ENCODE measurements at regions not wholly inside any gene's neighbourhood (a gene's known extent, or its start where the extent isn't known, plus 50 kb on each side); places are given as distances from the start of the nearest gene placed in this dataset.

GRCh38 chr2:194618432-194618831 is 1038.6 kb upstream of the SLC39A10 start:
- no peak overlapping the region for H3K27ac ChIP-seq (ENCODE audit: low read depth in 1 of 2, low read length in 2 of 2)
- DNase-seq (no peak), ATAC-seq (ENCODE audit: low FRiP score) (no peak)
- no peaks in the 10 kb centered on the region for H3K4me1 ChIP-seq (ENCODE audit: control insufficient read depth in 1 of 2, insufficient read depth in 2 of 2, low read length in 2 of 2)
- H3K27me3 ChIP-seq (ENCODE audit: control insufficient read depth in 1 of 2, insufficient read depth in 2 of 2, low read length in 1 of 2), result no peaks in the 10 kb centered on the region
- H3K36me3 ChIP-seq (ENCODE audit: control insufficient read depth in 1 of 2, insufficient read depth in 2 of 2, low read length in 1 of 2), result no peaks in the 10 kb centered on the region
- H3K9me3 ChIP-seq (ENCODE audit: control insufficient read depth, low read length), result no peaks in the 10 kb centered on the region
- intact Hi-C loops (cut with DNase I), result no loop called here
- H3K4me3 ChIP-seq (ENCODE audit: low read length in 2 of 2), result no peak overlapping the region

- WGBS, 2 donors, result 43 to 46% methylated on average over 1 of the region's 1 CpG
These were observed 1040.7 kb upstream of the SLC39A10 start for GRCh38 chr2:194616334-194616733.

GRCh38 chr2:194610297-194610696 is 1046.7 kb upstream of the SLC39A10 start:
- Histone ChIP-seq H3K9me3 (ENCODE audit: control insufficient read depth, low read length) (no peaks in the 10 kb centered on the region), H3K36me3 (ENCODE audit: control insufficient read depth in 1 of 2, insufficient read depth in 2 of 2, low read length in 1 of 2) (no peaks in the 10 kb centered on the region), H3K27ac (ENCODE audit: low read depth in 1 of 2, low read length in 2 of 2) (no peak overlapping the region), H3K4me3 (ENCODE audit: low read length in 2 of 2) (no peak overlapping the region), H3K27me3 (ENCODE audit: control insufficient read depth in 1 of 2, insufficient read depth in 2 of 2, low read length in 1 of 2) (no peaks in the 10 kb centered on the region), H3K4me1 (ENCODE audit: control insufficient read depth in 1 of 2, insufficient read depth in 2 of 2, low read length in 2 of 2) (no peaks in the 10 kb centered on the region)
- DNase-seq (no peak), ATAC-seq (ENCODE audit: low FRiP score) (no peak)
- intact Hi-C loops (cut with DNase I), result no loop called here

More at GRCh38 chr2:194616334-194616733, 1040.7 kb upstream of the SLC39A10 start:
- no peaks in the 10 kb centered on the region for H3K36me3 ChIP-seq (ENCODE audit: control insufficient read depth in 1 of 2, insufficient read depth in 2 of 2, low read length in 1 of 2)
- intact Hi-C loops (cut with DNase I), result no loop called here
- no peaks in the 10 kb centered on the region for H3K9me3 ChIP-seq (ENCODE audit: control insufficient read depth, low read length)
- no peak for ATAC-seq (ENCODE audit: low FRiP score)
- no peaks in the 10 kb centered on the region for H3K4me1 ChIP-seq (ENCODE audit: control insufficient read depth in 1 of 2, insufficient read depth in 2 of 2, low read length in 2 of 2)
- no peak for DNase-seq
- no peak overlapping the region for H3K27ac ChIP-seq (ENCODE audit: low read depth in 1 of 2, low read length in 2 of 2)
- no peaks in the 10 kb centered on the region for H3K27me3 ChIP-seq (ENCODE audit: control insufficient read depth in 1 of 2, insufficient read depth in 2 of 2, low read length in 1 of 2)
- H3K4me3 ChIP-seq (ENCODE audit: low read length in 2 of 2), result no peak overlapping the region

GRCh38 chr2:194603429-194603828 is 1053.6 kb upstream of the SLC39A10 start:
- DNase-seq (no peak), ATAC-seq (ENCODE audit: low FRiP score) (no peak)
- Histone ChIP-seq H3K4me3 (ENCODE audit: low read length in 2 of 2) (no peak overlapping the region), H3K4me1 (ENCODE audit: control insufficient read depth in 1 of 2, insufficient read depth in 2 of 2, low read length in 2 of 2) (no peaks in the 10 kb centered on the region), H3K36me3 (ENCODE audit: control insufficient read depth in 1 of 2, insufficient read depth in 2 of 2, low read length in 1 of 2) (no peaks in the 10 kb centered on the region), H3K27ac (ENCODE audit: low read depth in 1 of 2, low read length in 2 of 2) (no peak overlapping the region), H3K27me3 (ENCODE audit: control insufficient read depth in 1 of 2, insufficient read depth in 2 of 2, low read length in 1 of 2) (no peaks in the 10 kb centered on the region), H3K9me3 (ENCODE audit: control insufficient read depth, low read length) (no peaks in the 10 kb centered on the region)
- 86 to 87% methylated on average over 5 of the region's 5 CpGs for WGBS, 2 donors
- intact Hi-C loops (cut with DNase I), result no loop called here

GRCh38 chr2:194602750-194603149 is 1054.3 kb upstream of the SLC39A10 start:
- no peaks in the 10 kb centered on the region for H3K36me3 ChIP-seq (ENCODE audit: control insufficient read depth in 1 of 2, insufficient read depth in 2 of 2, low read length in 1 of 2)
- DNase-seq (no peak), ATAC-seq (ENCODE audit: low FRiP score) (no peak)
- no peak overlapping the region for H3K4me3 ChIP-seq (ENCODE audit: low read length in 2 of 2)
- intact Hi-C loops (cut with DNase I), result no loop called here
- WGBS, 2 donors, result 89% methylated on average over 5 of the region's 5 CpGs
- no peak overlapping the region for H3K27ac ChIP-seq (ENCODE audit: low read depth in 1 of 2, low read length in 2 of 2)
- no peaks in the 10 kb centered on the region for H3K4me1 ChIP-seq (ENCODE audit: control insufficient read depth in 1 of 2, insufficient read depth in 2 of 2, low read length in 2 of 2)
- H3K9me3 ChIP-seq (ENCODE audit: control insufficient read depth, low read length), result no peaks in the 10 kb centered on the region
- H3K27me3 ChIP-seq (ENCODE audit: control insufficient read depth in 1 of 2, insufficient read depth in 2 of 2, low read length in 1 of 2), result no peaks in the 10 kb centered on the region

GRCh38 chr2:194591192-194591591 is 1065.8 kb upstream of the SLC39A10 start:
- Histone ChIP-seq H3K9me3 (ENCODE audit: control insufficient read depth, low read length) (no peaks in the 10 kb centered on the region), H3K4me3 (ENCODE audit: low read length in 2 of 2) (no peak overlapping the region), H3K27me3 (ENCODE audit: control insufficient read depth in 1 of 2, insufficient read depth in 2 of 2, low read length in 1 of 2) (no peaks in the 10 kb centered on the region), H3K4me1 (ENCODE audit: control insufficient read depth in 1 of 2, insufficient read depth in 2 of 2, low read length in 2 of 2) (no peaks in the 10 kb centered on the region), H3K27ac (ENCODE audit: low read depth in 1 of 2, low read length in 2 of 2) (no peak overlapping the region), H3K36me3 (ENCODE audit: control insufficient read depth in 1 of 2, insufficient read depth in 2 of 2, low read length in 1 of 2) (no peaks in the 10 kb centered on the region)
- WGBS, 2 donors, result 71 to 81% methylated on average over 1 of the region's 1 CpG
- ATAC-seq (ENCODE audit: low FRiP score), result no peak
- DNase-seq, result no peak
- intact Hi-C loops (cut with DNase I), result no loop called here

- 20 to 23% methylated on average over 1 of the region's 1 CpG for WGBS, 2 donors
- ATAC-seq (ENCODE audit: low FRiP score) (no peak), DNase-seq (no peak)
- Histone ChIP-seq H3K4me1 (ENCODE audit: control insufficient read depth in 1 of 2, insufficient read depth in 2 of 2, low read length in 2 of 2) (no peaks in the 10 kb centered on the region), H3K4me3 (ENCODE audit: low read length in 2 of 2) (no peak overlapping the region), H3K9me3 (ENCODE audit: control insufficient read depth, low read length) (no peaks in the 10 kb centered on the region), H3K27ac (ENCODE audit: low read depth in 1 of 2, low read length in 2 of 2) (no peak overlapping the region), H3K36me3 (ENCODE audit: control insufficient read depth in 1 of 2, insufficient read depth in 2 of 2, low read length in 1 of 2) (no peaks in the 10 kb centered on the region), H3K27me3 (ENCODE audit: control insufficient read depth in 1 of 2, insufficient read depth in 2 of 2, low read length in 1 of 2) (no peaks in the 10 kb centered on the region)
- intact Hi-C loops (cut with DNase I), result no loop called here
These were observed 1069.2 kb upstream of the SLC39A10 start for GRCh38 chr2:194587739-194588270.

- no peaks in the 10 kb centered on the region for H3K36me3 ChIP-seq (ENCODE audit: control insufficient read depth in 1 of 2, insufficient read depth in 2 of 2, low read length in 1 of 2)
- H3K4me3 ChIP-seq (ENCODE audit: low read length in 2 of 2), result no peak overlapping the region
- no peaks in the 10 kb centered on the region for H3K4me1 ChIP-seq (ENCODE audit: control insufficient read depth in 1 of 2, insufficient read depth in 2 of 2, low read length in 2 of 2)
- intact Hi-C loops (cut with DNase I), result no loop called here
- no peaks in the 10 kb centered on the region for H3K9me3 ChIP-seq (ENCODE audit: control insufficient read depth, low read length)
- no peaks in the 10 kb centered on the region for H3K27me3 ChIP-seq (ENCODE audit: control insufficient read depth in 1 of 2, insufficient read depth in 2 of 2, low read length in 1 of 2)
- no peak for DNase-seq
- no peak overlapping the region for H3K27ac ChIP-seq (ENCODE audit: low read depth in 1 of 2, low read length in 2 of 2)
- ATAC-seq (ENCODE audit: low FRiP score), result no peak
- WGBS, 2 donors, result 76 to 79% methylated on average over 2 of the region's 2 CpGs
These were observed 1089.4 kb upstream of the SLC39A10 start for GRCh38 chr2:194567661-194568017.

GRCh38 chr2:194566907-194567660 is 1089.9 kb upstream of the SLC39A10 start:
- no peaks in the 10 kb centered on the region for H3K36me3 ChIP-seq (ENCODE audit: control insufficient read depth in 1 of 2, insufficient read depth in 2 of 2, low read length in 1 of 2)
- no peaks in the 10 kb centered on the region for H3K4me1 ChIP-seq (ENCODE audit: control insufficient read depth in 1 of 2, insufficient read depth in 2 of 2, low read length in 2 of 2)
- intact Hi-C loops (cut with DNase I), result no loop called here
- no peak for DNase-seq
- no peaks in the 10 kb centered on the region for H3K9me3 ChIP-seq (ENCODE audit: control insufficient read depth, low read length)
- no peak overlapping the region for H3K27ac ChIP-seq (ENCODE audit: low read depth in 1 of 2, low read length in 2 of 2)
- no peak for ATAC-seq (ENCODE audit: low FRiP score)
- H3K4me3 ChIP-seq (ENCODE audit: low read length in 2 of 2), result no peak overlapping the region
- no peaks in the 10 kb centered on the region for H3K27me3 ChIP-seq (ENCODE audit: control insufficient read depth in 1 of 2, insufficient read depth in 2 of 2, low read length in 1 of 2)
- WGBS, 2 donors, result 81 to 93% methylated on average over 1 of the region's 1 CpG

Data from aorta (tissue), 5 donors.